ENCODE measurements at regions not wholly inside any gene's neighbourhood (a gene's known extent, or its start where the extent isn't known, plus 50 kb on each side); places are given as distances from the start of the nearest gene placed in this dataset.

GRCh38 chr1:37128091-37128490 is 93.8 kb upstream of the GRIK3 start:
- intact Hi-C loops (cut with DNase I) = no loop called here
- no peak for DNase-seq

GRCh38 chr1:37130221-37130948 is 96.1 kb upstream of the GRIK3 start:
- ATAC-seq (no peak), DNase-seq (no peak)
- H3K27me3 ChIP-seq (ENCODE audit: low read depth) = peaks cover 4% of the 10 kb centered on the region
- no peaks in the 10 kb centered on the region for H3K36me3 ChIP-seq
- intact Hi-C loops (cut with DNase I) = no loop called here
- H3K4me1 ChIP-seq = no peaks in the 10 kb centered on the region
- no peaks in the 10 kb centered on the region for H3K9me3 ChIP-seq
- H3K27ac ChIP-seq = no peak overlapping the region
- no peak for TF ChIP-seq CTCF (IDR thresholded peaks at IDR 0.05)
- no peak overlapping the region for H3K4me3 ChIP-seq

More at GRCh38 chr1:37128091-37128490, 93.8 kb upstream of the GRIK3 start:
- Histone ChIP-seq H3K4me1 (no peaks in the 10 kb centered on the region), H3K9me3 (no peaks in the 10 kb centered on the region), H3K36me3 (no peaks in the 10 kb centered on the region), H3K27me3 (ENCODE audit: low read depth) (peaks cover 4% of the 10 kb centered on the region), H3K27ac (no peak overlapping the region), H3K4me3 (no peak overlapping the region)
- ATAC-seq = peak in 1 of 2 donors; percentile 67
- no peak for TF ChIP-seq CTCF (IDR thresholded peaks at IDR 0.05)

GRCh38 chr1:37131281-37131680 is 97.0 kb upstream of the GRIK3 start:
- intact Hi-C loops (cut with DNase I) = no loop called here
- Histone ChIP-seq H3K27me3 (ENCODE audit: low read depth) (peaks cover 12% of the 10 kb centered on the region), H3K9me3 (no peaks in the 10 kb centered on the region), H3K36me3 (no peaks in the 10 kb centered on the region), H3K4me3 (no peak overlapping the region), H3K27ac (no peak overlapping the region), H3K4me1 (no peaks in the 10 kb centered on the region)
- TF ChIP-seq CTCF (IDR thresholded peaks at IDR 0.05) = no peak
- no peak for ATAC-seq
- DNase-seq = no peak

- Histone ChIP-seq H3K4me3 (no peak overlapping the region), H3K36me3 (no peaks in the 10 kb centered on the region), H3K27ac (no peak overlapping the region), H3K4me1 (no peaks in the 10 kb centered on the region), H3K9me3 (no peaks in the 10 kb centered on the region), H3K27me3 (ENCODE audit: low read depth) (peaks cover 15% of the 10 kb centered on the region)
- intact Hi-C loops (cut with DNase I) = no loop called here
- ATAC-seq (no peak), DNase-seq (no peak)
- no peak for TF ChIP-seq CTCF (IDR thresholded peaks at IDR 0.05)
Observed at GRCh38 chr1:37133276-37134145, 99.2 kb upstream of the GRIK3 start.

GRCh38 chr1:37134599-37134998 is 100.3 kb upstream of the GRIK3 start:
- H3K9me3 ChIP-seq = no peaks in the 10 kb centered on the region
- H3K27ac ChIP-seq = no peak overlapping the region
- DNase-seq (no peak), ATAC-seq (no peak)
- intact Hi-C loops (cut with DNase I) = no loop called here
- H3K27me3 ChIP-seq (ENCODE audit: low read depth) = peaks cover 15% of the 10 kb centered on the region
- TF ChIP-seq CTCF (IDR thresholded peaks at IDR 0.05) = no peak
- no peak overlapping the region for H3K4me3 ChIP-seq
- no peaks in the 10 kb centered on the region for H3K36me3 ChIP-seq
- no peaks in the 10 kb centered on the region for H3K4me1 ChIP-seq

Measured in lower lobe of right lung (tissue), 2 donors.